HG03457 (cell line): ENCODE measurements at regions not wholly inside any gene's neighbourhood (a gene's known extent, or its start where the extent isn't known, plus 50 kb on each side); places are given as distances from the start of the nearest gene placed in this dataset.
"Not testable (repeated sequence)": the region's sequence is repeated elsewhere in the genome, so short reads cannot be mapped to it uniquely, and the experiment has no call there.

ENCODE experiments used
- ATAC-seq: cut with Tn5 transposase; IDR thresholded peaks from one replicate; pipeline ENCODE4 v1.9.1; 2021; ENCODE audit warnings: moderate number of reproducible peaks; ENCODE audit not compliant: unreplicated experiment

GRCh38 chr14:45868377-45868776, 615.4 kb upstream of the MIS18BP1 start:
- no peak for ATAC-seq

- ATAC-seq: no peak
Observed at GRCh38 chr14:45867046-45867894, 614.3 kb upstream of the MIS18BP1 start.

DNA sequence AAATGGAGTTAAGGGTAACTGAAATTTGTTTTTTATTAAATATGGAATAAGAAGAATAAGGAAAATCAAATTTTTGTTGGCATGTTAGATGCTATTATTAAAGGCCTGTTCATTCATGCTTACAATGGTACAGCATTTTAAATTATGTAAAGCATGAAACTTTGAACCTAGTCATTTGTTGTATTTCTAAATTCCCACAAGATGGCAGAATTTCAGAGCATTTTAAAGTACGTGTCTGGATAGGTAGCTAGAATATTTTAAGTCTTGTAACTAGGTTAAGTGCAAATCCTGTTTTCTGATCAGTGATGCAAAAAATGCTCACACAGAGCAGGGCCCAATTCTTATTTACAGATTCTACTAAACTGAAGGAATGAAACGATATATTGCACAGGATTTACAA, 585.6 kb upstream of the MIS18BP1 start:
- no peak for ATAC-seq

DNA sequence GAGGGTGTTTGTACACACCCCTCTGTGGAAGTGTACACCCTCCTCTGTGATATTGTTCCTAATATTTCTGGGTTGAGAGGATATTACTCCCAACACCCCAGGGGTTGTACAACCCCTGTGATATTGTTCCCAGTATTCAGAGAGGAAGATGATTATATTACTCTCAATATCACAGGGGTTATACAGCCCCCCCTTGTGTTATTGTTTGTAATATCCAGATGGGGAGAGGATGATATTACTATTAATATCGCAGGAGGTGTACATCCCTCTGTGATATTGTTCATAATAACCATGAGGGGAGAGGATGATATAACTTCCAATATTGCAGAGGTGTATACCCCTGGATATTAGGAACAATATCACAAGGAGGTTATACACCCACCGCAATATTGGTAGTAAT, 566.1 kb upstream of the MIS18BP1 start:
- ATAC-seq: no peak

- no peak for ATAC-seq
Observed at GRCh38 chr14:45811155-45811554, 558.2 kb upstream of the MIS18BP1 start.

- no peak for ATAC-seq
Observed at GRCh38 chr14:45810152-45810872, 557.3 kb upstream of the MIS18BP1 start.

DNA sequence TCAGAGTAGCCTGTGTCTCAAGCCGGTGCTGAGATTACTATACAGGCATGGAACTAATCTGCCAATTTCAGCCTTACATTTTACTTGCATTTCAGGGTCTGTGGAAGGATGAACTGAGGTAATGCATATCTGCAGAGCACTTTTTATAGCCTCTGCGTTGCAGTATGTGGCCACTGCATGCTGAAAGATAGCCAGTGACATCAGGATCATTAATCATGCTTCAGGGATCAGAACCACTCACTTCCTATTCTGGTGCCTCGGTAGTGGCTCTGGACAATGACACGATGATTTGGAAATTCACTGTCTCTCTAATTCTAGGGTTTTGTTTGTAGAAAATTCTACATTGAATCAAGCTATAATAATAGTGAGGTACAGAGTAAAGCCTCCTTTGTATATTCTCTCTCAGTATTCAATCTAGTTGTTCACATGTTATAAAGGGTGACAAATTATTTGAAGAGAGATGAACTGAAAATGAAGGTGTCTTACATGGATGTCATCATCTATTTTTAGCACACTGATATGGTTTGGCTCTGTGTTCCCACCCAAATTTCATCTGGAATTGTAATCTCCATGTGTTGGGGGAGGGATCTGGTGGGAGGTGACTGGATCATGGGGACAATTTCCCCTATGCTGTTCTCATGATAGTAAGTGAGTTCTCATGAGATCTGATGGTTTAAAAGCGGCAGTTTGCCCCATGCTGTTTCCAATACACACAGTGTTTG, 554.3 kb upstream of the MIS18BP1 start:
- no peak for ATAC-seq

DNA sequence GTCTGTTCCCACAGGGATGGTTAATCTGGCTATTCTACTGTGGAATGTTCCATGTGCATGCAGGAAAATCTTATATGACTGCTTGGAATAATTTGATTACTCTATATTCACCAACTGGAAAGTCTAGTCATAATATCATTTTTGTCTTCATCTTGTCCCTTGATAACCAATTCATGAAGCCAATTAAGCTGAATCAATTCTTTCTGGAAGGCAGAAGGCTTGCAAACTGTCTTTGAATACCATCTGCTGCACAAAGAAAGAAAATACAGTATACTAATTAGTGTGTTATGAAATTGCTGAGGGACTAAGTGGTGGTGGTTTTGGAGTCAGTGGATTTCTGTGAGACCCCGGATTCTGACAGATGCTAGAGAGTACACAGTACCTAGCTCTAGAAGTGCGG, 546.5 kb upstream of the MIS18BP1 start:
- ATAC-seq: no peak

DNA sequence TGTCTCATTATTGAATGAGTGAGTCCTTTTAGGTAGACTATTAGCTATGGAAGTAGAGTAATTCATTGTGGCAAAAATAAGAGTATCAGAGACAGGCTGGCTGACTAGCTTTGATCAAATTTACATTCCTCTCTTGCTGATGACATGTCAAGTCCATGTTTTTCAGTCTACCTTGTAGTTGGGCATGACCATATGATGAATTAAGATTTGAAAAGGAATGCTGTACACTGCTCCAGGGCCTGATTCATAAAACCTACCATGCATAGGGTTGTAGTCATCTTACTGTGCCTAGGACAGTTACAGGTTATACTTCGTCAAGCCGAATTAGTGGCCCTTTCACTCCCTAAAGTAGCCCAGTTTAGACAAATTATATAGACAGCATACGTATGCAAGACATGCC, 545.7 kb upstream of the MIS18BP1 start:
- ATAC-seq: no peak

GRCh38 chr14:45796006-45796405, 543.0 kb upstream of the MIS18BP1 start:
- not testable (repeated sequence) for ATAC-seq

DNA sequence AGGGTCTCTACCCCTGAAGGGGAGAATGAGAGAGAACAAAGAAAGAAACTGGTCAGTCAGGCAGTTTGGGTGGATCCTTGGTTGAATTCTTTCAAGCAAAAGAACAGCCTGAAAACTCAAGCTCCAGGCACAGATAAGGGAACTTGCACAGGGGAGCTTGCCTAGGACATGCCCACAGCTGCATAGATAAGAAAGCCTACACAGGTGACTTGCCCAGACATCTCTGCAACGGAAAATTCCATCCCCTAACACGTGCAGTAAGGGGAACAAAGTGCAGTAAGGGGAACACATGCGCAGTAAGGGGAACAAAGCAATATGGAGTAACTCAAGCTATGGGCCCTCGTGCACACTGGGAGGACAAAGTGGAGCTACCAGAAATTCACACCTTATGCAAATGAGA, 540.1 kb upstream of the MIS18BP1 start:
- ATAC-seq: no peak

GRCh38 chr14:45790293-45790692, 537.3 kb upstream of the MIS18BP1 start:
- no peak for ATAC-seq

- ATAC-seq: no peak
Observed at GRCh38 chr14:45787167-45787566, 534.2 kb upstream of the MIS18BP1 start.

GRCh38 chr14:45786266-45786665, 533.3 kb upstream of the MIS18BP1 start:
- ATAC-seq: no peak

DNA sequence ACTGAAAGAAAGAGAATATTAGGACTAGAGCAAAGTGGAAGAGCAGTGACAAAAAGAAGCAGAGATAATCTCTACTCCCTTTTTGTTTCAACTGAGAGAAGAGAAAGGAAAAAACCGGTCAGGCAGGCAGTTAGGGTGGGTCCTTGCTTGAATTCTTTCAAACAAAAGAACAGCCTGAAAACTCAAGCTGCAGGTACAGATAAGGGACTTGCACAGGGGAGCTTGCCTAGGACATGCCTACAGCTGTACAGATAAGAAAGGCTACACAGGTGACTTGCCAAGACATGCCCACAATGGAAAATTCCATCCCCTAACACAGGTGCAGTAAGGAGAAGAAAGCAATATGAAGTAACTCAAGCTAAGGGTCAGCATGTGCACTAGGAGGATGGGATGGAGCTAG, 532.2 kb upstream of the MIS18BP1 start:
- no peak for ATAC-seq

GRCh38 chr14:45766247-45766646, 513.2 kb upstream of the MIS18BP1 start:
- no peak for ATAC-seq

DNA sequence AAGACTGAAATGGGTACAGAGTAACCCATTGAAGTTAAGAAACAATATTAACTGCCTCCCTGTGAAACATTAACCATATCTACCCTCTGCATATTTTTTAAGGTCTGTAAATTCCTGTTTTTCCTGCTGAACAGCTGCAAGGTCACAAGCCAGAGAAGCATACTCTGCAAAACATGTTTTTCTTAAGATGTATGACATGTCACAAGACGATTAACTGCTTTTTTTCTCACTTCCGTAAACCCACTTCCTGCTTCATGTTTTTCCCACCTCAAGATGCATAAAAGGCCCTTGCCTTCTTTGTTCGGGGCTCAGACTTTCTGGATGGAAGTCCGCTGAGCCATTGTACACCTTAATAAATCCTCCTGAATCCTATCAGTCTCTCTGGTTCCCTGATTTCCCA, 504.7 kb upstream of the MIS18BP1 start:
- ATAC-seq: no peak

- ATAC-seq: not testable (repeated sequence)
Observed at GRCh38 chr14:45756412-45756811, 503.4 kb upstream of the MIS18BP1 start.

GRCh38 chr14:45743884-45744283, 490.9 kb upstream of the MIS18BP1 start:
- no peak for ATAC-seq

- no peak for ATAC-seq
Observed at GRCh38 chr14:45742187-45742586, 489.2 kb upstream of the MIS18BP1 start.

GRCh38 chr14:45728434-45729225, 475.6 kb upstream of the MIS18BP1 start:
- no peak for ATAC-seq
